Hepatocyte (in vitro differentiated cells): ENCODE measurements at regions not wholly inside any gene's neighbourhood (a gene's known extent, or its start where the extent isn't known, plus 50 kb on each side); places are given as distances from the start of the nearest gene placed in this dataset.

Experiments
- DNase-seq: peaks from one replicate; pipeline ENCODE4 v3.0.0-alpha.2; 2016; ENCODE audit warnings: low spot score
- H2AFZ ChIP-seq: fragments of 200-600 bp; sonication (generic); 2 replicates; pipeline ENCODE4 v1.6.0; 2016; ENCODE audit warnings: antibody characterized with exemption, mild to moderate bottlenecking
- H3K27ac ChIP-seq: fragments of 200-600 bp; sonication (generic); 2 replicates; pipeline ENCODE4 v1.5.1; 2016; ENCODE audit warnings: mild to moderate bottlenecking
- H3K27me3 ChIP-seq: fragments of 200-600 bp; sonication (generic); 2 replicates; pipeline ENCODE4 v1.6.1; 2016
- H3K36me3 ChIP-seq: fragments of 200-600 bp; sonication (generic); replicated peaks from 2 replicates; pipeline ENCODE4 v1.5.1; 2016; ENCODE audit warnings: low read depth; ENCODE audit not compliant: insufficient read depth
- H3K4me1 ChIP-seq: fragments of 200-600 bp; sonication (generic); 2 replicates; pipeline ENCODE4 v1.5.1; 2016; ENCODE audit warnings: mild to moderate bottlenecking, moderate library complexity; ENCODE audit not compliant: insufficient read depth
- H3K4me2 ChIP-seq: fragments of 200-600 bp; sonication (generic); 2 replicates; pipeline ENCODE4 v1.6.0; 2016
- H3K4me3 ChIP-seq: fragments of 200-600 bp; sonication (generic); 2 replicates; pipeline ENCODE4 v1.5.1; 2016; ENCODE audit warnings: mild to moderate bottlenecking
- H3K79me2 ChIP-seq: fragments of 200-600 bp; sonication (generic); 2 replicates; pipeline ENCODE4 v1.6.0; 2017; ENCODE audit warnings: mild to moderate bottlenecking
- H3K9me2 ChIP-seq: fragments of 200-600 bp; sonication (generic); replicated peaks from 2 replicates; pipeline ENCODE4 v1.6.0; 2017; ENCODE audit warnings: mild to moderate bottlenecking; ENCODE audit not compliant: insufficient read depth
- H3K9me3 ChIP-seq: fragments of 200-600 bp; sonication (generic); 2 replicates; pipeline ENCODE4 v1.5.1; 2016; ENCODE audit warnings: low read depth, mild to moderate bottlenecking
- H4K20me1 ChIP-seq: fragments of 200-600 bp; sonication (generic); 2 replicates; pipeline ENCODE4 v1.6.0; 2016; ENCODE audit warnings: mild to moderate bottlenecking; ENCODE audit not compliant: insufficient read depth, poor library complexity, severe bottlenecking
- EZH2 ChIP-seq: fragments of 200-600 bp; sonication (generic); IDR thresholded peaks from 2 replicates; pipeline ENCODE4 v1.6.1; 2016; ENCODE audit warnings: antibody characterized with exemption, mild to moderate bottlenecking, borderline replicate concordance
- EZH2phosphoT487 ChIP-seq: fragments of 200-600 bp; sonication (generic); IDR thresholded peaks from one replicate; pipeline ENCODE4 v1.6.1; 2018; ENCODE audit warnings: antibody characterized with exemption, mild to moderate bottlenecking, low read depth, moderate library complexity; ENCODE audit not compliant: unreplicated experiment, severe bottlenecking
- WGBS: methylation state at CpG from one replicate; pipeline ENCODE4 v1.1.6; 2016; ENCODE audit warnings: low lambda C conversion rate; ENCODE audit errors: missing lambda C conversion rate; 5-methylcytosine and 5-hydroxymethylcytosine counted together
- TF ChIP-seq, protein P1 (sequence below): fragments of 200-600 bp; sonication (generic); IDR thresholded peaks from 2 replicates; pipeline ENCODE4 v1.5.1; 2016; ENCODE audit warnings: antibody characterized with exemption, mild to moderate bottlenecking; ENCODE audit not compliant: poor library complexity

DNA sequence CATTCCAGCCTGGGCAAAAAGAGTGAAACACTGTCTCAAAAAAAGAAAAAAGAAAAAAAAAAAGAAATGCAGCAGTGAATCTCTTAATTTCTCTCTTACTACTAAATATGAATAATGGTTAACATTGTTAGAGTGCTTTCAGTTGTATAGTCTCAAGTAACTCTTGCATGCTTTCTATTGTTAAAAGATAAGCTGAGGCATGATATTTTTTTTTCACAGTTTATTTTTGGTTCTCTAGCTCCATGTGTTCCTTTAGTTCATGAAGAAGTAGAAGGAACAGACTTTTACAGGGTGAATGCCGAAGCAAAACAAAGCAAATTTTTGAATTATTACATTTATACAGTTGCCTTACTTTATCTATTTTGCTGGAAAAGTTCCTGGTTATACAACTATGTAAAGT lies 1180.9 kb downstream of the OTOL1 start:
- Histone ChIP-seq H3K27ac (no peak overlapping the region), H3K9me2 (no peaks in the 10 kb centered on the region), H3K4me3 (no peak overlapping the region), H3K79me2 (no peaks in the 10 kb centered on the region), H4K20me1 (no peaks in the 10 kb centered on the region), H3K4me2 (no peak overlapping the region), H3K9me3 (no peaks in the 10 kb centered on the region), H3K4me1 (no peaks in the 10 kb centered on the region), H3K36me3 (no peaks in the 10 kb centered on the region), H3K27me3 (no peaks in the 10 kb centered on the region), H2AFZ (no peak overlapping the region)
- DNase-seq, result no peak
- TF ChIP-seq EZH2phosphoT487, result no peak
- TF ChIP-seq EZH2, result no peak
- TF ChIP-seq, protein P1, sequence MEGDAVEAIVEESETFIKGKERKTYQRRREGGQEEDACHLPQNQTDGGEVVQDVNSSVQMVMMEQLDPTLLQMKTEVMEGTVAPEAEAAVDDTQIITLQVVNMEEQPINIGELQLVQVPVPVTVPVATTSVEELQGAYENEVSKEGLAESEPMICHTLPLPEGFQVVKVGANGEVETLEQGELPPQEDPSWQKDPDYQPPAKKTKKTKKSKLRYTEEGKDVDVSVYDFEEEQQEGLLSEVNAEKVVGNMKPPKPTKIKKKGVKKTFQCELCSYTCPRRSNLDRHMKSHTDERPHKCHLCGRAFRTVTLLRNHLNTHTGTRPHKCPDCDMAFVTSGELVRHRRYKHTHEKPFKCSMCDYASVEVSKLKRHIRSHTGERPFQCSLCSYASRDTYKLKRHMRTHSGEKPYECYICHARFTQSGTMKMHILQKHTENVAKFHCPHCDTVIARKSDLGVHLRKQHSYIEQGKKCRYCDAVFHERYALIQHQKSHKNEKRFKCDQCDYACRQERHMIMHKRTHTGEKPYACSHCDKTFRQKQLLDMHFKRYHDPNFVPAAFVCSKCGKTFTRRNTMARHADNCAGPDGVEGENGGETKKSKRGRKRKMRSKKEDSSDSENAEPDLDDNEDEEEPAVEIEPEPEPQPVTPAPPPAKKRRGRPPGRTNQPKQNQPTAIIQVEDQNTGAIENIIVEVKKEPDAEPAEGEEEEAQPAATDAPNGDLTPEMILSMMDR, result no peak
- 92% methylated on average over 1 of the region's 1 CpG for WGBS

DNA sequence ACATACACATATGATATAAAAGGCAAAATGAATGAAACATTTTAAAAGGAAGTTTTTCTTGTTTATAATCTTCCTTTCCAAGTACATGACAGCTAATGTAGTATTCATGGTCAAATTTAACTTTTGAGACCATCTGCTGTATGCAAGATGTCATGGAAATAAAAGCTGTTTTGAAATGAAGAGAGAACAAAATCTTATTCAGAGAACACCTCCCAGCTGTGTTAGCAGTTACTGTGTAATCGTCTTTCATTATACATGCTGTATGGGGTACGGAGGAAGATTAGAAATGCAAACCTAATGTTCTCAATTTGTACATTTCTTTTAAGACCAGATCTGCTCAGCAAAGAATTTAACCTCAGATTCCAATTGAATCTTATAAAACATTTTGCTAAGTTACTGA lies 1182.3 kb downstream of the OTOL1 start:
- WGBS, result 82% methylated on average over 2 of the region's 2 CpGs
- H3K27me3 ChIP-seq, result no peaks in the 10 kb centered on the region

DNA sequence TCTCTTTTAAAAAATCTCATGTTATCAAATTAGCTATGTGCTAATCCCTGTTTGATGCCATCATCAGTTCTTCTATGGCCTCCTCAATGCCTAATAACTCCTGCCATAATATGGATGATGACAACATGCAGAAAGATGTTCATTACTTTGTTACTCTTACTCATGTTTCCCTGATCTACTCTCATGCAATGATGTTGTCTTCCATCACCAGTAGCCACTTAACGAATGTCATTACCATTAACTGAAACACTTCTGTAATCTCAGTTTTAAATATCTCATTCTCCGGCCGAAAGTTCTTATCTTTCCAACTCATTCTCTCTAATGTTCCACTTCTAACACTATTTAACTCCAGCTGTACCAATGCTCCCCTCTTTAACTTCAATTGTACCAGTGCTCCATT lies 1187.7 kb downstream of the OTOL1 start:
- no peak overlapping the region for H3K4me3 ChIP-seq
- H2AFZ ChIP-seq, result no peak overlapping the region
- no peaks in the 10 kb centered on the region for H3K36me3 ChIP-seq
- H3K27ac ChIP-seq, result no peak overlapping the region
- no peaks in the 10 kb centered on the region for H3K9me3 ChIP-seq
- no peak overlapping the region for H3K4me2 ChIP-seq
- no peaks in the 10 kb centered on the region for H4K20me1 ChIP-seq
- no peaks in the 10 kb centered on the region for H3K27me3 ChIP-seq
- no peak for DNase-seq
- 56% methylated on average over 3 of the region's 3 CpGs for WGBS
- H3K4me1 ChIP-seq, result no peaks in the 10 kb centered on the region
- TF ChIP-seq EZH2phosphoT487 (no peak), EZH2 (no peak)
- TF ChIP-seq, protein P1, result no peak
- H3K79me2 ChIP-seq, result no peaks in the 10 kb centered on the region
- no peaks in the 10 kb centered on the region for H3K9me2 ChIP-seq

More for the DNA sequence above, 1182.3 kb downstream of the OTOL1 start:
- no peaks in the 10 kb centered on the region for H3K4me1 ChIP-seq
- TF ChIP-seq, protein P1, result no peak
- TF ChIP-seq EZH2phosphoT487 (no peak), EZH2 (no peak)
- no peaks in the 10 kb centered on the region for H3K36me3 ChIP-seq
- H3K27ac ChIP-seq, result no peak overlapping the region
- H3K9me2 ChIP-seq, result no peaks in the 10 kb centered on the region
- H2AFZ ChIP-seq, result no peak overlapping the region
- no peak for DNase-seq
- H3K4me2 ChIP-seq, result no peak overlapping the region
- no peak overlapping the region for H3K4me3 ChIP-seq
- H4K20me1 ChIP-seq, result no peaks in the 10 kb centered on the region
- H3K79me2 ChIP-seq, result no peaks in the 10 kb centered on the region
- H3K9me3 ChIP-seq, result no peaks in the 10 kb centered on the region

DNA sequence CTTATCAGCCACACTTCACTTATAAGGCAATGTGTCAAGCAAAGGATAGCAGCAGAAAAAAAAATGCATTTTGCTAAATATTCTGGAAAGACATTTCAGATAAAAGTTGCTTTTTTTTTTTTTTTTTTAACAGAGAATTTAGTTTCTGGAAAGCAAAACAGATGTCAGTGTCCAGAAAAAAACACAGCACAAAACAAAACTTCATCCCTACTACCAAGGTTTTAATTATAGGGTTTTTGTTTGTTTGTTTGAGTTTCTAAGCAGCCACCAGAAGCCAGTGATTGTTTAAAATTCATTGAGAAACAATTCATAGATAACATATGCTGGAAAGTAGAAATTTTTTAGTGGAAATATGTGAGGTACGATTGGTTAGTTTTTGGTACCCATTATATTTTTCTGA lies 1202.7 kb downstream of the OTOL1 start:
- Histone ChIP-seq H3K79me2 (no peaks in the 10 kb centered on the region), H3K36me3 (no peaks in the 10 kb centered on the region), H3K9me2 (no peaks in the 10 kb centered on the region), H3K27ac (no peak overlapping the region), H3K4me1 (no peaks in the 10 kb centered on the region), H3K27me3 (no peaks in the 10 kb centered on the region), H2AFZ (no peak overlapping the region), H4K20me1 (no peaks in the 10 kb centered on the region), H3K4me3 (no peak overlapping the region), H3K9me3 (no peaks in the 10 kb centered on the region), H3K4me2 (no peak overlapping the region)
- 76% methylated on average over 1 of the region's 1 CpG for WGBS
- TF ChIP-seq, protein P1, result no peak
- TF ChIP-seq EZH2phosphoT487 (no peak), EZH2 (no peak)
- DNase-seq, result no peak
